ENCODE measurements at regions not wholly inside any gene's neighbourhood (a gene's known extent, or its start where the extent isn't known, plus 50 kb on each side); places are given as distances from the start of the nearest gene placed in this dataset.

DNA sequence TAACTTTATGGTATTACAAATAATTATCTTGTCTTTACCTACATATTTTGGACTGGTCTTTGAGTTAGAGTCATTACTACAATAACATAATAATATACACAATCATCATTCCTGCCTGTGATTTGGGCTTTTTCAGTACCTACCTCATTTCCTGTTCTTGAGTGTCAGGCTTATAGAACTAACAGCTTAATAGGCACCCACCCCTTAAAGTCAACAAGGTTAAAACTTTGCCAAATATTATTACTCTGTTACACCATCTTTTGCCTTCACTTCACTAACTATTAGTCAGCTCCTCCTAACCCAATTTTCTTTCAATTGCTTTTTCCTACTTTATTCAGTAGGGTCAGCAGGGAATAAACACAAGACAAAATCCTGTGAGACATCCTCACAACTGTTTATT, 488.7 kb upstream of the AGTR1 start:
- Histone ChIP-seq H3K9me3 (no peaks in the 10 kb centered on the region), H3K4me3 (no peak overlapping the region), H3K27ac (no peak overlapping the region), H3K27me3 (no peaks in the 10 kb centered on the region), H3K36me3 (ENCODE audit: low read depth, missing control alignments) (no peaks in the 10 kb centered on the region), H3K4me1 (peaks cover 8% of the 10 kb centered on the region)
- DNase-seq, result no peak
- TF ChIP-seq POLR2A (IDR thresholded peaks at IDR 0.05), result no peak
- TF ChIP-seq, protein P1, sequence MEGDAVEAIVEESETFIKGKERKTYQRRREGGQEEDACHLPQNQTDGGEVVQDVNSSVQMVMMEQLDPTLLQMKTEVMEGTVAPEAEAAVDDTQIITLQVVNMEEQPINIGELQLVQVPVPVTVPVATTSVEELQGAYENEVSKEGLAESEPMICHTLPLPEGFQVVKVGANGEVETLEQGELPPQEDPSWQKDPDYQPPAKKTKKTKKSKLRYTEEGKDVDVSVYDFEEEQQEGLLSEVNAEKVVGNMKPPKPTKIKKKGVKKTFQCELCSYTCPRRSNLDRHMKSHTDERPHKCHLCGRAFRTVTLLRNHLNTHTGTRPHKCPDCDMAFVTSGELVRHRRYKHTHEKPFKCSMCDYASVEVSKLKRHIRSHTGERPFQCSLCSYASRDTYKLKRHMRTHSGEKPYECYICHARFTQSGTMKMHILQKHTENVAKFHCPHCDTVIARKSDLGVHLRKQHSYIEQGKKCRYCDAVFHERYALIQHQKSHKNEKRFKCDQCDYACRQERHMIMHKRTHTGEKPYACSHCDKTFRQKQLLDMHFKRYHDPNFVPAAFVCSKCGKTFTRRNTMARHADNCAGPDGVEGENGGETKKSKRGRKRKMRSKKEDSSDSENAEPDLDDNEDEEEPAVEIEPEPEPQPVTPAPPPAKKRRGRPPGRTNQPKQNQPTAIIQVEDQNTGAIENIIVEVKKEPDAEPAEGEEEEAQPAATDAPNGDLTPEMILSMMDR (IDR thresholded peaks at IDR 0.05), result no peak
- intact Hi-C loops (cut with DNase I; ENCODE audit: low total_unique reads), result no loop called here

DNA sequence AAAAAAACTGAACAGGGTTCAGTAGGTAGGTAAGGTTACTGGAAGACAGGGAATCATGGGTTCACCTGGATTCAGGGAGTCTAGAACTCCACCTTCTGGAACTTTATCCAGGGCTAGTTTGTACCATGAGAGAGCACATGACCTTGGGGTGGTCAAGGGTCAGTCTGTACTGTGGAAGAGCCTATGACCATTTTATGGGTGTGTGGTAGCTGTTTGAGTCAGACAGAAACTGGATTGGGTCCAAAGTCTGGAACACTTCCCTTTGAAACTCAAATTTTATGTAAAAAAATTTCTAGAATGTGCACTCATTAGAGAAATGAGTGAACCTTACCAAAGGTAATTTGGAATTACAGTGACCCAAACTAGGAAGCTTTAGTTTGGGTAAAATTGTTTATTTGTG, 486.0 kb upstream of the AGTR1 start:
- peaks cover 8% of the 10 kb centered on the region for H3K4me1 ChIP-seq
- H3K27ac ChIP-seq, result no peak overlapping the region
- intact Hi-C loops (cut with DNase I; ENCODE audit: low total_unique reads), result no loop called here
- no peaks in the 10 kb centered on the region for H3K9me3 ChIP-seq
- no peaks in the 10 kb centered on the region for H3K27me3 ChIP-seq
- H3K4me3 ChIP-seq, result no peak overlapping the region
- no peak for DNase-seq
- H3K36me3 ChIP-seq (ENCODE audit: low read depth, missing control alignments), result no peaks in the 10 kb centered on the region
- TF ChIP-seq POLR2A (IDR thresholded peaks at IDR 0.05), result no peak
- TF ChIP-seq, protein P1 (IDR thresholded peaks at IDR 0.05), result no peak

DNA sequence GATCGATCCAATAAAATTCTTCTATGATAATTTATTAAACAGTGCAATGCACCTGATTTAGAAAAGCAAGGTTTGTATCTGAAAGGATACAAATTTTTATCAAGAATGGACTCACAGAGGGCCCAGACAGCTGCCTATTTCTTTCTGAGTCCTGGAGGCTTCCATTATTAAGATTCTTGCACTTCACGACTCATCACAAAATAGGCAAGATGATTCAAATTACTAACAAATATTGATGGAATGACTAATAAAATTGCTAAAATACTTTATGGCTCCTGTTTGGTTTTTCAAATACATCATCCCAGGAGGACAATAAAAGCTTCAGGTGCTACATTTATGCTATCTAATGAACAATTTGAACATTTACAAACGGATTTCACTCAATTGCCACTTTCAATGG, 483.0 kb upstream of the AGTR1 start:
- H3K4me3 ChIP-seq, result no peak overlapping the region
- H3K27me3 ChIP-seq, result no peaks in the 10 kb centered on the region
- no peak for TF ChIP-seq POLR2A (IDR thresholded peaks at IDR 0.05)
- H3K9me3 ChIP-seq, result no peaks in the 10 kb centered on the region
- no peak overlapping the region for H3K27ac ChIP-seq
- intact Hi-C loops (cut with DNase I; ENCODE audit: low total_unique reads), result no loop called here
- WGBS, 2 donors, result 87 to 90% methylated on average over 3 of the region's 3 CpGs
- peaks cover 8% of the 10 kb centered on the region for H3K4me1 ChIP-seq
- no peak for DNase-seq
- no peaks in the 10 kb centered on the region for H3K36me3 ChIP-seq (ENCODE audit: low read depth, missing control alignments)

DNA sequence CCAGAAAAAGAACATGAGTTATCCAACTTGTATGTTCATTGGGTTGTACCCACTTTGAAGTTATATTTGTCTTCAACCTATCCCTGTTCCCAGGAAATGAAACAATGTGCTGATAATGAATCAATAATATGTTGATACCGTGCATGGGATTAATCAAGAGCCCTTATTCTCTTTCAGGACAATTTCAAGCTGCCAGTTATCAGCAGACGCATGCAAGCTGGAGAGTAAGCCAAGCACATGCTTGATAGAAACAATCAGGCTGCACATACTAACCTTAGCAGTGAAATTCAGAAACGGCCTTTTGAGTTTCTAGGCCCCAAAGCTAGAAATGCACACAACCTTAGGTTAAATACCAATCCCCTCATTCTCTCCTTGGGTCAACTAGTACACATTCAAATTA, 480.4 kb upstream of the AGTR1 start:
- TF ChIP-seq, protein P1 (IDR thresholded peaks at IDR 0.05), result no peak
- no peak overlapping the region for H3K27ac ChIP-seq
- H3K4me3 ChIP-seq, result no peak overlapping the region
- H3K36me3 ChIP-seq (ENCODE audit: low read depth, missing control alignments), result no peaks in the 10 kb centered on the region
- DNase-seq, result no peak
- H3K27me3 ChIP-seq, result no peaks in the 10 kb centered on the region
- H3K4me1 ChIP-seq, result no peaks in the 10 kb centered on the region
- 43 to 60% methylated on average over 3 of the region's 3 CpGs for WGBS, 2 donors
- no peaks in the 10 kb centered on the region for H3K9me3 ChIP-seq
- intact Hi-C loops (cut with DNase I; ENCODE audit: low total_unique reads), result no loop called here

DNA sequence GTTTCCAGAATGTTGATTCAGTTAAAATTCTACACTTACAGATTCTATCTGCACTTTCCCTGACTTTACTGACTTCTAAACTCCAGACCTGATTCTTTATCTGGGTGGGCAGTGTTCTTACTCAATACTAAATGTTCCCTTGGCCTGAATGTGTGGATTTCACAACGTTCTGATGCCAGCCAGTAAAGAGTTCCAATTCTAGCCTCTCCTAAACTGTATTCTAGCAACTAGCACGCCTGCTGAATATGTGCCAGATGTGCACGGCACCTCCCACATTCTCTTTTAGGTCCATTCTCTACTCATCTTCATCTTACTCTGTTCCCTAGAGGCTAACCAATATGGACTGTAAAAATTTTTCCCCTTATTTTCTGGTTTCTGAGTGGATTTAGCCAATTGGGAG, 479.5 kb upstream of the AGTR1 start:
- intact Hi-C loops (cut with DNase I; ENCODE audit: low total_unique reads), result no loop called here
- WGBS, 2 donors, result 36 to 63% methylated on average over 3 of the region's 3 CpGs

More for the DNA sequence above, 479.5 kb upstream of the AGTR1 start:
- H3K4me1 ChIP-seq, result no peaks in the 10 kb centered on the region
- no peaks in the 10 kb centered on the region for H3K27me3 ChIP-seq
- no peaks in the 10 kb centered on the region for H3K9me3 ChIP-seq
- H3K36me3 ChIP-seq (ENCODE audit: low read depth, missing control alignments), result no peaks in the 10 kb centered on the region
- no peak overlapping the region for H3K4me3 ChIP-seq
- DNase-seq, result no peak
- no peak overlapping the region for H3K27ac ChIP-seq
- TF ChIP-seq, protein P1 (IDR thresholded peaks at IDR 0.05), result no peak
- TF ChIP-seq POLR2A (IDR thresholded peaks at IDR 0.05), result no peak
